Suprapubic skin (tissue), 4 donors: ENCODE measurements at regions not wholly inside any gene's neighbourhood (a gene's known extent, or its start where the extent isn't known, plus 50 kb on each side); places are given as distances from the start of the nearest gene placed in this dataset.

ENCODE experiments used
- DNase-seq, 2 donors: peaks; one replicate each; pipeline ENCODE4 v3.0.0-alpha.2; 2019; ENCODE audit warnings: low spot score in 2 of 2
- H3K27ac ChIP-seq: fragments of 200-600 bp; sonication (generic); one replicate; pipeline ENCODE4 v1.5.1; 2019
- H3K27me3 ChIP-seq: fragments of 200-600 bp; sonication (generic); one replicate; pipeline ENCODE4 v1.5.1; 2019
- H3K36me3 ChIP-seq: fragments of 200-600 bp; sonication (generic); one replicate; pipeline ENCODE4 v1.5.1; 2019
- H3K4me1 ChIP-seq: fragments of 200-600 bp; sonication (generic); one replicate; pipeline ENCODE4 v1.5.1; 2019
- H3K4me3 ChIP-seq: fragments of 200-600 bp; sonication (generic); one replicate; pipeline ENCODE4 v1.5.1; 2019; ENCODE audit warnings: mild to moderate bottlenecking
- H3K9me3 ChIP-seq: fragments of 200-600 bp; sonication (generic); one replicate; pipeline ENCODE4 v1.5.1; 2019
- CTCF ChIP-seq, 2 donors: fragments of 200-600 bp in 1 of 2; fragments of 450-650 bp in 1 of 2; sonication (generic) in 1 of 2; IDR thresholded peaks; one replicate each; pipeline ENCODE4 v1.5.1; 2016 to 2019; ENCODE audit warnings: antibody characterized with exemption in 2 of 2, mild to moderate bottlenecking in 1 of 2, moderate library complexity in 1 of 2
- EP300 ChIP-seq: sonication (generic); formaldehyde crosslinking; IDR thresholded peaks from one replicate; pipeline ENCODE4 v1.6.1; 2017; ENCODE audit warnings: antibody characterized with exemption
- POLR2A ChIP-seq, 2 donors: fragments of 450-650 bp; IDR thresholded peaks; one replicate each; pipeline ENCODE4 v1.6.1; 2017; ENCODE audit warnings: antibody characterized with exemption in 2 of 2, mild to moderate bottlenecking in 2 of 2, moderate library complexity in 2 of 2
- POLR2AphosphoS5 ChIP-seq, 3 donors: sonication (generic); formaldehyde crosslinking; IDR thresholded peaks; one replicate each; pipeline ENCODE4 v1.6.1; 2017; ENCODE audit warnings: antibody characterized with exemption in 3 of 3
- WGBS: methylation state at CpG from one replicate; pipeline ENCODE4 v1.1.5; 2018; 5-methylcytosine and 5-hydroxymethylcytosine counted together

DNA sequence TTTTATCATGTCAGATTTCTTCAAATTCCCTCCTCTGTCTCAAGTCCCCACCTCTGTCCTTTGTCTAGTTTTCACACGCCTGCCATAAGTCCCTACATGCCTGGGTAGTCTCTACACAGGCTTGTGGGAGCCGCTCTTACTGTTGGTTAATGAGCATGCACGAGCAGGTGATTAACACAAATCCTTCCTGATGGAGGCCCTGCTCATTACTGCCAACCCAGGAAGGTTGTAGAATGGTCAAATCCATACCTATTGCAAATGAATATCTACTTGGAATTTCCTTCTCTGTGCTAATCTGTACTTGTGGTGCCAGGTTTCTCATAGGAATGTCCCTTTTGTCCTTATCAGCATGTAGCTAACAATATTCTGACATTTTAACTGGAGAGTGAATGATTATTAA, 208.4 kb upstream of the HDX start:
- WGBS, result 24% methylated on average over 3 of the region's 3 CpGs
- Histone ChIP-seq H3K27me3 (no peaks in the 10 kb centered on the region), H3K9me3 (no peaks in the 10 kb centered on the region), H3K4me3 (no peak overlapping the region), H3K36me3 (no peaks in the 10 kb centered on the region), H3K4me1 (no peaks in the 10 kb centered on the region), H3K27ac (no peak overlapping the region)
- TF ChIP-seq POLR2AphosphoS5 (IDR thresholded peaks at IDR 0.05) (no peak), CTCF (IDR thresholded peaks at IDR 0.05) (no peak), EP300 (no peak), POLR2A (IDR thresholded peaks at IDR 0.05) (no peak)
- no peak for DNase-seq

DNA sequence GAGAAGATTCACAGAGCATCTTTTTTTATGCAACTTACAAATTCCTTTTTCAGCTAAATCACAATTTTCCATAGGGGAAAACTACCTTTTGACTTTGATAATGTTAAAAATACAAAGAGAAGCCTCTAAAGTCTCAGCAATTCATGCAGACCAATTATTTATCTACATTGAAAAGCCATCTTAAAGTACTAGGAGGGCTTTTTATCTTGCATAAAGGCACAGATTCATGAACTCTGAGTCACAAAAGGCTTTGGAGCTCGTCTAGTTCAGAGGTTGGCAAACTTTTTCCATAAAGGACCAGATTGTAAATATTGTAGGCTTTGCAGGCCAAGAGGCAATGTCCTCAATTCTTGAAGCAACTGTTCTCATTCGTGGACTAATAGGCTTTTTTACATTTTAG, 210.4 kb upstream of the HDX start:
- Histone ChIP-seq H3K4me1 (no peaks in the 10 kb centered on the region), H3K27me3 (no peaks in the 10 kb centered on the region), H3K27ac (no peak overlapping the region), H3K4me3 (no peak overlapping the region), H3K36me3 (no peaks in the 10 kb centered on the region), H3K9me3 (no peaks in the 10 kb centered on the region)
- DNase-seq, result no peak
- 26% methylated on average over 2 of the region's 2 CpGs for WGBS
- TF ChIP-seq CTCF (IDR thresholded peaks at IDR 0.05), result no peak
- no peak for TF ChIP-seq POLR2A (IDR thresholded peaks at IDR 0.05)
- no peak for TF ChIP-seq EP300
- TF ChIP-seq POLR2AphosphoS5 (IDR thresholded peaks at IDR 0.05), result no peak

GRCh38 chrX:84715315-84715714, 213.1 kb upstream of the HDX start:
- Histone ChIP-seq H3K27ac (no peak overlapping the region), H3K36me3 (no peaks in the 10 kb centered on the region), H3K4me3 (no peak overlapping the region), H3K4me1 (no peaks in the 10 kb centered on the region), H3K27me3 (no peaks in the 10 kb centered on the region), H3K9me3 (no peaks in the 10 kb centered on the region)
- DNase-seq, result no peak
- TF ChIP-seq POLR2A (IDR thresholded peaks at IDR 0.05), result no peak
- TF ChIP-seq CTCF (IDR thresholded peaks at IDR 0.05), result no peak
- TF ChIP-seq POLR2AphosphoS5 (IDR thresholded peaks at IDR 0.05), result no peak
- TF ChIP-seq EP300, result no peak
- 33% methylated on average over 4 of the region's 4 CpGs for WGBS

DNA sequence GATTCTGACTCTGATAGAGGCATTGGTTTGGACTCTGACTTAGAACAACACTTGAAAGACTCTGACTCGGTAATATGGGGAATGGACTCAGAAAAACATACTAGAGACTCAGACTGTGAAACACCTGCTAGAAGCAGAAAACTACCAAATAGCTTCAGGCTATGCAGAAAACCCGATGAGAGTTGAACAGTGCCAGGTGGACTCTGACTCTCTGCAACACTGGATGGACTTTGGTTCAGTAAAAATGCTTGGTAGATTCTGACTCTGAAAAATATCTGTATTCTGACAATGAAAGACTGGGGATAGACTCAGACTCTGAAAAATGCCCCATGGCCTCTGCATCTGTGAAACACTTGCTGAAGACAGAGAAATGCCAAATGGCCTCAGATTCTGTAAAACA, 215.1 kb upstream of the HDX start:
- 56% methylated on average over 2 of the region's 2 CpGs for WGBS
- H3K4me1 ChIP-seq, result no peaks in the 10 kb centered on the region
- H3K27me3 ChIP-seq, result no peaks in the 10 kb centered on the region
- no peaks in the 10 kb centered on the region for H3K36me3 ChIP-seq
- H3K4me3 ChIP-seq, result no peak overlapping the region
- TF ChIP-seq POLR2AphosphoS5 (IDR thresholded peaks at IDR 0.05) (no peak), EP300 (no peak)
- no peak for DNase-seq
- no peak overlapping the region for H3K27ac ChIP-seq
- H3K9me3 ChIP-seq, result no peaks in the 10 kb centered on the region

- 78% methylated on average over 2 of the region's 2 CpGs for WGBS
- H3K4me1 ChIP-seq, result no peaks in the 10 kb centered on the region
- H3K36me3 ChIP-seq, result no peaks in the 10 kb centered on the region
- no peak overlapping the region for H3K4me3 ChIP-seq
- no peaks in the 10 kb centered on the region for H3K27me3 ChIP-seq
- no peak for DNase-seq
- TF ChIP-seq EP300, result no peak
- no peak for TF ChIP-seq POLR2AphosphoS5 (IDR thresholded peaks at IDR 0.05)
- TF ChIP-seq POLR2A (IDR thresholded peaks at IDR 0.05), result no peak
- TF ChIP-seq CTCF (IDR thresholded peaks at IDR 0.05), result no peak
- H3K9me3 ChIP-seq, result no peaks in the 10 kb centered on the region
- H3K27ac ChIP-seq, result no peak overlapping the region
Measured at GRCh38 chrX:84721416-84721815, 219.2 kb upstream of the HDX start.

DNA sequence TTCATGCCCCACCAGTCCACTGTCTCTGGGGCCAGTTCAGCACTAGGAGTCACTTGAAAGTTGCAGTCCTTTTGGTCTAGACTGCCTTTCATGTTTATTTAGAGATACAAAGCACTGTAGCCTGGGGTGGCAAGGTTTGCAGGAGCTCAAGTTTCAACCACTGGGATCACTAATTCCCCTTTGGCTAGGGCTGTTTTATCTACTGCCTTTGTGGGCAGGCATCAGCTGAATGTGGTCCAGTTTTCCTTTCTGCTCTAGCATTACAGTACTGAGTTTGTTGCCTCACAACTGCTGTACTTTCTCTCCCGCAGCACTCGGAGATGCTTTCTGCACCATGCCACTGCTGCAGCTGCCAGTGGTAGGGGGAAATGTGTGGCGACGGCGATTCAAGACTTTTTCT, 222.3 kb upstream of the HDX start:
- Histone ChIP-seq H3K4me3 (no peak overlapping the region), H3K9me3 (no peaks in the 10 kb centered on the region), H3K4me1 (no peaks in the 10 kb centered on the region), H3K27ac (no peak overlapping the region), H3K36me3 (no peaks in the 10 kb centered on the region), H3K27me3 (no peaks in the 10 kb centered on the region)
- TF ChIP-seq EP300, result no peak
- TF ChIP-seq CTCF (IDR thresholded peaks at IDR 0.05), result no peak
- TF ChIP-seq POLR2A (IDR thresholded peaks at IDR 0.05), result no peak
- TF ChIP-seq POLR2AphosphoS5 (IDR thresholded peaks at IDR 0.05), result no peak
- WGBS, result 79% methylated on average over 5 of the region's 5 CpGs
- DNase-seq, result no peak
